ENCODE measurements at regions not wholly inside any gene's neighbourhood (a gene's known extent, or its start where the extent isn't known, plus 50 kb on each side); places are given as distances from the start of the nearest gene placed in this dataset.

- ATAC-seq (no peak), DNase-seq (ENCODE audit: low spot score) (no peak)
These were observed 89.6 kb upstream of the MGAT5 start for GRCh38 chr2:134164306-134164705.

More at GRCh38 chr2:134164306-134164705, 89.6 kb upstream of the MGAT5 start:
- Mint-ChIP-seq H3K4me1 (peaks cover 48% of the 10 kb centered on the region), H3K4me3 (no peak overlapping the region), H3K27me3 (ENCODE audit: insufficient read depth, low read depth, poor library complexity) (peaks cover 5% of the 10 kb centered on the region), H3K9me3 (no peaks in the 10 kb centered on the region), H3K27ac (no peak overlapping the region), H3K36me3 (ENCODE audit: low read depth) (no peaks in the 10 kb centered on the region; the same call in 2 of the 3 replicates)
- H3K27ac ChIP-seq (ENCODE audit: low read depth), result no peak overlapping the region
- peaks cover 21% of the 10 kb centered on the region for H3K4me1 ChIP-seq (ENCODE audit: insufficient read depth)
- H4K20me1 ChIP-seq (replicated peaks; ENCODE audit: insufficient read depth), result peaks cover 10% of the 10 kb centered on the region
- no peaks in the 10 kb centered on the region for H3K36me3 ChIP-seq (ENCODE audit: insufficient read depth)
- TF ChIP-seq NANOG (IDR thresholded peaks at IDR 0.05; ENCODE audit: borderline replicate concordance) (no peak), CREB1 (CRISPR knock-in tag; IDR thresholded peaks at IDR 0.05; ENCODE audit: low read depth) (no peak), ZNF114 (CRISPR knock-in tag; IDR thresholded peaks at IDR 0.05) (no peak), REST (IDR thresholded peaks at IDR 0.05; ENCODE audit: unreplicated experiment) (no peak), STAT1 (IDR thresholded peaks at IDR 0.05; ENCODE audit: unreplicated experiment) (no peak), EZH2 (IDR thresholded peaks at IDR 0.05; ENCODE audit: low read depth, unreplicated experiment) (no peak), POLR2AphosphoS5 (IDR thresholded peaks at IDR 0.05; ENCODE audit: low read depth) (no peak), ZNF331 (CRISPR knock-in tag; IDR thresholded peaks at IDR 0.05; ENCODE audit: low read depth) (no peak), EZH2phosphoT487 (IDR thresholded peaks at IDR 0.05; ENCODE audit: unreplicated experiment) (no peak), CTCF (conservative IDR thresholded peaks at IDR 0.05; ENCODE audit: low read depth in 2 of 2) (no peak), ETS1 (IDR thresholded peaks at IDR 0.05) (no peak), ZNF462 (CRISPR knock-in tag; IDR thresholded peaks at IDR 0.05) (no peak), JUNB (IDR thresholded peaks at IDR 0.05; ENCODE audit: unreplicated experiment) (no peak)
- H3K4me3 ChIP-seq, result no peak overlapping the region
- no peak overlapping the region for H3K4me2 ChIP-seq
- H3K27me3 ChIP-seq (ENCODE audit: insufficient read depth), result no peaks in the 10 kb centered on the region
- H3K9me2 ChIP-seq (ENCODE audit: insufficient read depth), result no peaks in the 10 kb centered on the region
- H3F3A ChIP-seq (replicated peaks; ENCODE audit: low read depth), result no peaks in the 10 kb centered on the region
- no peak overlapping the region for H2AFZ ChIP-seq
- H3K79me2 ChIP-seq (replicated peaks; ENCODE audit: insufficient read depth), result peaks cover 91% of the 10 kb centered on the region

All from GM23338 (cell line).